ENCODE measurements at regions not wholly inside any gene's neighbourhood (a gene's known extent, or its start where the extent isn't known, plus 50 kb on each side); places are given as distances from the start of the nearest gene placed in this dataset.

DNA sequence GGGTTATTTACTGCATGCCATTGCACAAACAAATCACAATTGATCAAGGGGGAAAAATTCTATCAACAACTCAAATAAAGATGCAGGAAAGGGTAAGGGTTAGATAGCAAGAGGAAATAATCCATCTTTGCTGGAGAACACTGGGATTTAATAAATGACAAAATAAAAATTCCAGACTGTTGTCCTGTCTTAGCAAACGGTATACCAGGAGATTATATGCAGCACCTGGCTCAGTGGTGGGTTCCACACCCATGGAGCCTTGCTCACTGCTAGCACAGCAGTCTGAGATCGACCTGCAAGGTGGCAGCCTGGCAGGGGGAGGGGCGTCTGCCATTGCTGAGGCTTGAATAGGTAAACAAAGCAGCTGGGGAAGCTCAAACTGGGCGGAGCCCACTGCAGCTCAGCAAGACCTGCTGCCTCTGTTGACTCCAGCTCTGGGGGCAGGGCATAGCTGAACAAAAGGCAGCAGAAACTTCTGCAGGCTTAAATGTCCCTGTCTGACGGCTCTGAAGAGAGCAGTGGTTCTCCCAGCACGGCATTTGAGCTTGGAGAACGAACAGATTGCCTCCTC lies 296.5 kb upstream of the THSD7B start:
- Histone ChIP-seq H3K4me1 (no peaks in the 10 kb centered on the region), H3K9me3 (no peaks in the 10 kb centered on the region), H3K27ac (no peak overlapping the region), H3K4me3 (no peak overlapping the region), H3K36me3 (no peaks in the 10 kb centered on the region), H3K27me3 (peaks cover 5% of the 10 kb centered on the region)
- ATAC-seq (no peak), DNase-seq (no peak)
- TF ChIP-seq, protein P1, sequence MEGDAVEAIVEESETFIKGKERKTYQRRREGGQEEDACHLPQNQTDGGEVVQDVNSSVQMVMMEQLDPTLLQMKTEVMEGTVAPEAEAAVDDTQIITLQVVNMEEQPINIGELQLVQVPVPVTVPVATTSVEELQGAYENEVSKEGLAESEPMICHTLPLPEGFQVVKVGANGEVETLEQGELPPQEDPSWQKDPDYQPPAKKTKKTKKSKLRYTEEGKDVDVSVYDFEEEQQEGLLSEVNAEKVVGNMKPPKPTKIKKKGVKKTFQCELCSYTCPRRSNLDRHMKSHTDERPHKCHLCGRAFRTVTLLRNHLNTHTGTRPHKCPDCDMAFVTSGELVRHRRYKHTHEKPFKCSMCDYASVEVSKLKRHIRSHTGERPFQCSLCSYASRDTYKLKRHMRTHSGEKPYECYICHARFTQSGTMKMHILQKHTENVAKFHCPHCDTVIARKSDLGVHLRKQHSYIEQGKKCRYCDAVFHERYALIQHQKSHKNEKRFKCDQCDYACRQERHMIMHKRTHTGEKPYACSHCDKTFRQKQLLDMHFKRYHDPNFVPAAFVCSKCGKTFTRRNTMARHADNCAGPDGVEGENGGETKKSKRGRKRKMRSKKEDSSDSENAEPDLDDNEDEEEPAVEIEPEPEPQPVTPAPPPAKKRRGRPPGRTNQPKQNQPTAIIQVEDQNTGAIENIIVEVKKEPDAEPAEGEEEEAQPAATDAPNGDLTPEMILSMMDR (IDR thresholded peaks at IDR 0.05): no peak
- intact Hi-C loops (cut with DNase I): no loop called here

- no peaks in the 10 kb centered on the region for H3K9me3 ChIP-seq
- ATAC-seq: no peak
- TF ChIP-seq, protein P1 (IDR thresholded peaks at IDR 0.05): no peak
- no peaks in the 10 kb centered on the region for H3K27me3 ChIP-seq
- intact Hi-C loops (cut with DNase I): no loop called here
- no peaks in the 10 kb centered on the region for H3K4me1 ChIP-seq
- DNase-seq: no peak
- H3K36me3 ChIP-seq: no peaks in the 10 kb centered on the region
- H3K27ac ChIP-seq: no peak overlapping the region
- H3K4me3 ChIP-seq: no peak overlapping the region
Observed at GRCh38 chr2:136452528-136452927, 312.8 kb upstream of the THSD7B start.

DNA sequence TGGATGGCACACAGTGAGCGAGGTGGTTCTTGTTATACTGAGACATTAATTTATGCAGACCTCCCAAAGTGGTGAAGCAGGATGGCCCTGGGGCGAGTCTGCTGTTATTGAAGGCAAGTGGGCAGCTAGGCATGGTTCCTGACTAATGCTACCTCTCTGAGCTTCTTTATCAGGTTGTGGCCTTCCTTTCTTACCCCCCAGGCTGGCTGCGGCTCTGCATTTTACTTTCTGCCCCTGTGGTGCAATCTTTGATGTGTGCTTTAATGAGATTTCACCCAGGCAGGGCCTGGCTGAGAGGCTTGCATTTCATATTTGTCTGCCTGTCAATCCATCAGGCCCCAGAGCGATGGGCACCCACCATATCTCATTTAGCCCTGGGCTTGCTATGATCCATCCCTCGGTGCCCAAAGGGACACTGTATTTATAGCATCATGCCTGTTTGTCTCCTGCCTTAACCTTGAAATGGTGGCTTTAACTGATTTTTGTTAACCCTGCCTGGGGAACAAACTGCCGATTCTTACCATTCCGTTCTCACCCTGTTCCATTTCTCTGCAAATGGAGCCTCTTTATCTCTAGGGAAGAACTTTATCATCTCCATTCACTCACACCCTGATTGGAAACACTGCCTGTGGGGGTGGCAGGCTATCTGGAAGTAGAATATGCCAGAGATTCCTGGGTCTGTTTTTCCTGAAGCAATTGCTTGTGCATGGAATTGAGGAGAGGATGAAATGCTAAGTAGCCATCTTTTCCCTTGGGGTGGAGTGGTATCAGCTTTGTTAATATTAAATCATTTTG lies 316.2 kb upstream of the THSD7B start:
- DNase-seq (no peak), ATAC-seq (no peak)
- TF ChIP-seq, protein P1 (IDR thresholded peaks at IDR 0.05): no peak
- intact Hi-C loops (cut with DNase I): no loop called here
- no peaks in the 10 kb centered on the region for H3K36me3 ChIP-seq
- H3K4me1 ChIP-seq: no peaks in the 10 kb centered on the region
- no peaks in the 10 kb centered on the region for H3K9me3 ChIP-seq
- no peak overlapping the region for H3K4me3 ChIP-seq
- H3K27me3 ChIP-seq: no peaks in the 10 kb centered on the region
- no peak overlapping the region for H3K27ac ChIP-seq

DNA sequence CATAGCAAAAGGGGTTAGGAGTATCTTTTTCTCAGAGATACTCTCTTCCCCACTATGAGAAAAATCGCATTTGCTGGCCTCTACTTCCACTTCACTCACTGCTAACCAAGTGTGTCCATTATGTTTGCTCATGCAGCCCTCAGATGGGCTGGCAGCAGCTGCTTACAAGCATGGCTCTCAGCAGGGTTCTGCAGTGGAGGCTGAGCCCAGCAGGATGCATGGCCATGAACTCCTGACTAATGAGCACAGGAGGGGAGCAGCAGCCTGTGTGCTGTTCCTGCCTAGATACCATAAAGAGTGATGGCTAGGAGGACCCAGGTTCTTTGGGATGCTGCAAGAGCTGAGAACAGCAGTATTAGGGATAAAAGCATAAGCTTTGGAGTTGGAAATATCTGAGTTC lies 316.9 kb upstream of the THSD7B start:
- no peaks in the 10 kb centered on the region for H3K27me3 ChIP-seq
- TF ChIP-seq, protein P1 (IDR thresholded peaks at IDR 0.05): no peak
- no peaks in the 10 kb centered on the region for H3K36me3 ChIP-seq
- H3K4me3 ChIP-seq: no peak overlapping the region
- no peaks in the 10 kb centered on the region for H3K9me3 ChIP-seq
- intact Hi-C loops (cut with DNase I): no loop called here
- DNase-seq (no peak), ATAC-seq (no peak)
- no peak overlapping the region for H3K27ac ChIP-seq
- no peaks in the 10 kb centered on the region for H3K4me1 ChIP-seq

DNA sequence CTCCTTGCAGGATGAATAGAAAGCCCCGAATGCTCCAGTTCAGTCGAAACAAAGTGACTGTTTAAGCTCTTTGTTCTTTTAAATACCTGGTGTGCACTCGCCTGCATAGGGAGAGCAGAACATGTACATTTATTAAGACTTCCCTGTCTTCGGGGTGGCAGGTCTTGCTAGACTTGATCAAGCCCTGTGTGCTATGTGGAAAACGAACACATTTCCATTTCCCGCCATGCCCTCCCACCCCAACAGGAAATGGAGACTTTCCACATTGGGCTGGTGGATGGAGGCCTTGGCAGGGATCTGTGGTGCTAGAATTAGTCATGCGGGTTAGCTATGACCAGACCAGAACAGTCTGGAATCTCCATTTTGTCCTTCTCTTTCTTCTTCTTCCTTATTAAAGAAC lies 321.0 kb upstream of the THSD7B start:
- H3K27ac ChIP-seq: no peak overlapping the region
- H3K36me3 ChIP-seq: no peaks in the 10 kb centered on the region
- H3K27me3 ChIP-seq: no peaks in the 10 kb centered on the region
- H3K9me3 ChIP-seq: no peaks in the 10 kb centered on the region
- DNase-seq: no peak
- H3K4me3 ChIP-seq: no peak overlapping the region
- TF ChIP-seq, protein P1 (IDR thresholded peaks at IDR 0.05): no peak
- intact Hi-C loops (cut with DNase I): no loop called here
- no peak for ATAC-seq
- H3K4me1 ChIP-seq: no peaks in the 10 kb centered on the region
